ENCODE measurements at regions not wholly inside any gene's neighbourhood (a gene's known extent, or its start where the extent isn't known, plus 50 kb on each side); places are given as distances from the start of the nearest gene placed in this dataset.

GRCh38 chr6:40692337-40692736 is 105.2 kb upstream of the LRFN2 start:
- TF ChIP-seq CTCF (conservative IDR thresholded peaks at IDR 0.05 in 1 of 2, IDR thresholded peaks at IDR 0.05 in 1 of 2; ENCODE audit: extremely low read depth in 1 of 2, insufficient read depth in 1 of 2, low read depth in 1 of 2, low read length in 2 of 2): no peak
- TF ChIP-seq EZH2 (IDR thresholded peaks at IDR 0.05; ENCODE audit: borderline replicate concordance, low read length): no peak

Data from mammary epithelial cell (primary cell).